Mesenchymal stem cell (in vitro differentiated cells and primary cell): ENCODE measurements at regions not wholly inside any gene's neighbourhood (a gene's known extent, or its start where the extent isn't known, plus 50 kb on each side); places are given as distances from the start of the nearest gene placed in this dataset.

Source experiments
- DNase-seq: peaks from one replicate; pipeline ENCODE4 v3.0.0-alpha.2; 2013
- H2AFZ ChIP-seq: one replicate; pipeline ENCODE4 v1.6.1; 2013; ENCODE audit warnings: low read depth, mild to moderate bottlenecking, control low read depth, inconsistent platforms, low read length, moderate library complexity
- H2AK5ac ChIP-seq: 2 replicates; pipeline ENCODE4 v1.6.1; 2013; ENCODE audit warnings: low read length, moderate library complexity, mild to moderate bottlenecking, inconsistent platforms; ENCODE audit not compliant: severe bottlenecking
- H2BK120ac ChIP-seq: one replicate; pipeline ENCODE4 v1.6.1; 2013; ENCODE audit warnings: low read depth, mild to moderate bottlenecking, inconsistent platforms, low read length, moderate library complexity
- H2BK12ac ChIP-seq, 2 experiments: one replicate each; pipeline ENCODE4 v1.6.1; 2013; ENCODE audit warnings: inconsistent platforms in 2 of 2, low read length in 2 of 2, mild to moderate bottlenecking in 2 of 2, moderate library complexity in 2 of 2, control low read depth in 1 of 2
- H2BK15ac ChIP-seq: one replicate; pipeline ENCODE4 v1.6.1; 2013; ENCODE audit warnings: mild to moderate bottlenecking, low read depth, inconsistent platforms; ENCODE audit not compliant: poor library complexity, severe bottlenecking
- H2BK5ac ChIP-seq: 2 replicates; pipeline ENCODE4 v1.6.1; 2013; ENCODE audit warnings: low read depth, mild to moderate bottlenecking, low read length, control low read depth, inconsistent platforms; ENCODE audit not compliant: poor library complexity, severe bottlenecking
- H3K14ac ChIP-seq, 2 experiments: one replicate each; pipeline ENCODE4 v1.6.1; 2013; ENCODE audit warnings: inconsistent platforms in 2 of 2, low read length in 2 of 2, control low read depth in 1 of 2, mild to moderate bottlenecking in 1 of 2, moderate library complexity in 1 of 2
- H3K18ac ChIP-seq, 2 experiments: one replicate each; pipeline ENCODE4 v1.6.1; 2013; ENCODE audit warnings: inconsistent platforms in 2 of 2, low read length in 2 of 2, control low read depth in 1 of 2, low read depth in 1 of 2, mild to moderate bottlenecking in 1 of 2
- H3K23ac ChIP-seq, 2 experiments: one replicate each; pipeline ENCODE4 v1.6.1; 2013; ENCODE audit warnings: inconsistent platforms in 2 of 2, low read length in 2 of 2, mild to moderate bottlenecking in 2 of 2, moderate library complexity in 2 of 2, control low read depth in 1 of 2
- H3K27ac ChIP-seq: 2 replicates; pipeline ENCODE4 v1.5.1; 2013; ENCODE audit warnings: mild to moderate bottlenecking, moderate library complexity, low read length, control low read depth, inconsistent platforms; ENCODE audit not compliant: poor library complexity, severe bottlenecking
- H3K27me3 ChIP-seq, 2 experiments: 2 replicates each; pipeline versions ENCODE4 v1.6.1 to v1.7.0; 2013; ENCODE audit warnings: low read length in 2 of 2, mild to moderate bottlenecking in 2 of 2, moderate library complexity in 2 of 2, control low read depth in 1 of 2, inconsistent platforms in 1 of 2; ENCODE audit not compliant: control insufficient read depth in 1 of 2, insufficient read depth in 1 of 2
- H3K36me3 ChIP-seq, 2 experiments: 2 replicates each; pipeline versions ENCODE4 v1.6.1 to v1.7.0; 2013; ENCODE audit warnings: low read length in 2 of 2, control low read depth in 1 of 2, inconsistent platforms in 1 of 2, low read depth in 1 of 2, mild to moderate bottlenecking in 1 of 2; ENCODE audit not compliant: insufficient read depth in 2 of 2, control insufficient read depth in 1 of 2
- H3K4ac ChIP-seq, 2 experiments: one replicate each; pipeline ENCODE4 v1.6.1; 2013; ENCODE audit warnings: inconsistent platforms in 2 of 2, low read length in 2 of 2, mild to moderate bottlenecking in 2 of 2, moderate library complexity in 2 of 2, control low read depth in 1 of 2, low read depth in 1 of 2
- H3K4me1 ChIP-seq: 2 replicates; pipeline ENCODE4 v1.6.1; 2013; ENCODE audit warnings: low read depth, low read length, control low read depth; ENCODE audit not compliant: control insufficient read depth, insufficient read depth
- H3K4me2 ChIP-seq: 2 replicates; pipeline ENCODE4 v1.6.1; 2013; ENCODE audit warnings: low read length, mild to moderate bottlenecking, inconsistent platforms; ENCODE audit not compliant: poor library complexity, severe bottlenecking
- H3K4me3 ChIP-seq, 2 experiments: 2 replicates each; pipeline versions ENCODE4 v1.5.1 to v1.7.0; 2013; ENCODE audit warnings: low read length in 2 of 2, mild to moderate bottlenecking in 2 of 2, control low read depth in 1 of 2, low read depth in 1 of 2; ENCODE audit not compliant: insufficient read depth in 1 of 2
- H3K79me1 ChIP-seq: replicated peaks from 2 replicates; pipeline ENCODE4 v1.6.1; 2013; ENCODE audit warnings: mild to moderate bottlenecking, control low read depth, low read length, inconsistent platforms; ENCODE audit not compliant: poor library complexity, severe bottlenecking
- H3K9ac ChIP-seq: 2 replicates; pipeline ENCODE4 v1.7.0; 2013; ENCODE audit warnings: mild to moderate bottlenecking, low read length, moderate library complexity
- H3K9me3 ChIP-seq: 2 replicates; pipeline ENCODE4 v1.7.0; 2013; ENCODE audit warnings: mild to moderate bottlenecking, low read length; ENCODE audit not compliant: control insufficient read depth
- H4K8ac ChIP-seq: one replicate; pipeline ENCODE4 v1.6.1; 2013; ENCODE audit warnings: inconsistent platforms, mild to moderate bottlenecking, low read length, moderate library complexity
- H4K91ac ChIP-seq: one replicate; pipeline ENCODE4 v1.6.1; 2013; ENCODE audit warnings: mild to moderate bottlenecking, low read length, inconsistent platforms
- WGBS: methylation state at CpG from one replicate; pipeline ENCODE4 v1.1.7; 2013; ENCODE audit warnings: mixed read lengths; 5-methylcytosine and 5-hydroxymethylcytosine counted together

DNA sequence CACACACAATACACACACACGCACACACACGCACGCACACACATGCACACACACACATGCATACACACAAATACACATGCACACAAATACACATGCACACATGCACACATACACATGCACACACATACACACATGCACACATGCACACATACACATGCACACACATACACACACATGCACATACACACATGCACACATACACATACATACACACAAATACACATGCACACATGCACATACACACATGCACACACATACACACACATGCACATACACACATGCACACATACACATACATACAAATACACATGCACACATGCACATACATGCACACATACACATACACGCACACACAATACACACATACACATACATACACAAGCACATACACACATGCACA, 175.4 kb upstream of the RREB1 start:
- H3K9me3 ChIP-seq: no peaks in the 10 kb centered on the region
- no peaks in the 10 kb centered on the region for H3K4me1 ChIP-seq
- H3K4me2 ChIP-seq: no peak overlapping the region
- no peaks in the 10 kb centered on the region for H3K36me3 ChIP-seq
- no peak for DNase-seq
- no peaks in the 10 kb centered on the region for H3K79me1 ChIP-seq
- H3K9ac ChIP-seq: no peak overlapping the region
- no peak overlapping the region for H2AFZ ChIP-seq
- H3K14ac ChIP-seq: peak overlapping the region in 1 of 2 experiments; percentile 30
- no peak overlapping the region for H2AK5ac ChIP-seq
- no peak overlapping the region for H3K18ac ChIP-seq
- H3K27ac ChIP-seq: no peak overlapping the region
- no peak overlapping the region for H2BK5ac ChIP-seq
- H2BK15ac ChIP-seq: no peak overlapping the region
- no peak overlapping the region for H3K4me3 ChIP-seq
- no peak overlapping the region for H2BK12ac ChIP-seq
- 81% methylated on average over 4 of the region's 4 CpGs for WGBS
- no peak overlapping the region for H4K8ac ChIP-seq
- no peak overlapping the region for H2BK120ac ChIP-seq
- H3K4ac ChIP-seq: no peak overlapping the region
- H4K91ac ChIP-seq: no peak overlapping the region
- H3K23ac ChIP-seq: no peak overlapping the region
- peaks cover 0 to 5% of the 10 kb centered on the region in 2 experiments for H3K27me3 ChIP-seq

GRCh38 chr6:6932968-6933367, 174.8 kb upstream of the RREB1 start:
- H2BK5ac ChIP-seq: no peak overlapping the region
- no peaks in the 10 kb centered on the region for H3K79me1 ChIP-seq
- H3K9me3 ChIP-seq: no peaks in the 10 kb centered on the region
- H3K36me3 ChIP-seq: no peaks in the 10 kb centered on the region
- no peak overlapping the region for H3K4me2 ChIP-seq
- no peak overlapping the region for H3K23ac ChIP-seq
- no peak overlapping the region for H4K91ac ChIP-seq
- 95% methylated on average over 4 of the region's 7 CpGs for WGBS
- H4K8ac ChIP-seq: no peak overlapping the region
- no peak overlapping the region for H3K9ac ChIP-seq
- no peak overlapping the region for H2AFZ ChIP-seq
- H3K27me3 ChIP-seq: peaks cover 0 to 5% of the 10 kb centered on the region in 2 experiments
- H3K14ac ChIP-seq: no peak overlapping the region
- H3K4me3 ChIP-seq: no peak overlapping the region
- no peak overlapping the region for H2BK120ac ChIP-seq
- no peak overlapping the region for H3K4ac ChIP-seq
- no peak overlapping the region for H2BK15ac ChIP-seq
- DNase-seq: no peak
- no peak overlapping the region for H3K27ac ChIP-seq
- no peaks in the 10 kb centered on the region for H3K4me1 ChIP-seq
- H2AK5ac ChIP-seq: no peak overlapping the region
- no peak overlapping the region for H2BK12ac ChIP-seq
- H3K18ac ChIP-seq: no peak overlapping the region

DNA sequence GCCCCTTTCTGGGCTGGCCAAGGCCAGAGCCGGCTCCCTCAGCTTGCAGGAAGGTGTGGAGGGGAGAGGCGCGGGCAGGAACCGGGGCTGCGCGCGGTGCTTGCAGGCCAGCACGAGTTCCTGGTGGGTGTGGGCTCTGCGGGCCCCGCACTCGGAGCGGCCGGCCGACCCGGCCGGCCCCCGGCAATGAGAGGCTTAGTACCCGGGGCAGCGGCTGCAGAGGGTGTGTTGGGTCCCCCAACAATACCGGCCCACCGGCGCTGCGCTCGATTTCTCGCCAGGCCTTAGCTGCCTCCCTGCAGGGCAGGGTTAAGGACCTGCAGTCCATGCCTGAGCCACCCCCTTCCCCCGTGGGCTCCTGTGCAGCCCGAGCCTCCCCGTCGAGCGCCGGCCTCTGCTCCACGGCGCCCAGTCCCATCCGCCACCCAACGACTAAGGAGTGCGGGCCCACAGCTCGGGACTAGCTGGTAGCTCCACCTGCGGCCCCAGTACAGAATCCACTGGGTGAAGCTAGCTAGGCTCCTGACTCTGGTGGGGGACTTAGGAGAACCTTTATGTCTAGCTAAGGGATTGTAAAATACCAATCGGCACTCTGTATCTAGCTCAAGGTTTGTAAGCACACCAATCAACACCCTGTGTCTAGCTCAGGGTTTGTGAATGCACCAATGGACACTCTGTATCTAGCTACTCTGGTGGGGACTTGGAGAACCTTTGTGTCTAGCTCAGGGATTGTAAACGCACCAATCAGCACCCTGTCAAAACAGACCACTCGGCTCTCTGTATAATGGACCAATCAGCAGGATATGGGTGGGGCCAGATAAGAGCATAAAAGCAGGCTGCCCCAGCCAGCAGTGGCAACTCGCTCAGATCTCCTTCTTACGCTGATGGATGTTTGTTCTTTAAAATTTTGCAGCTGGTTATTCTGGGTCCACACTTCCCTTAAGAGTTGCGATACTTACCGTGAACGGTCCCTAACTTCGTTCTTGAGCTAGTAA, 167.4 kb upstream of the RREB1 start:
- DNase-seq: no peak
- H2AFZ ChIP-seq: no peak overlapping the region
- H3K9ac ChIP-seq: no peak overlapping the region
- H3K27ac ChIP-seq: no peak overlapping the region
- H4K91ac ChIP-seq: no peak overlapping the region
- H2BK5ac ChIP-seq: no peak overlapping the region
- H3K4me1 ChIP-seq: no peaks in the 10 kb centered on the region
- no peak overlapping the region for H3K23ac ChIP-seq
- no peak overlapping the region for H2BK120ac ChIP-seq
- H3K14ac ChIP-seq: no peak overlapping the region
- H3K4me3 ChIP-seq: no peak overlapping the region
- no peaks in the 10 kb centered on the region for H3K27me3 ChIP-seq
- no peak overlapping the region for H3K4me2 ChIP-seq
- H3K9me3 ChIP-seq: no peaks in the 10 kb centered on the region
- WGBS: 94% methylated on average over 45 of the region's 47 CpGs
- no peak overlapping the region for H2BK15ac ChIP-seq
- H2BK12ac ChIP-seq: no peak overlapping the region
- H2AK5ac ChIP-seq: no peak overlapping the region
- H3K36me3 ChIP-seq: no peaks in the 10 kb centered on the region
- H3K4ac ChIP-seq: no peak overlapping the region
- H3K18ac ChIP-seq: no peak overlapping the region
- no peak overlapping the region for H4K8ac ChIP-seq
- no peaks in the 10 kb centered on the region for H3K79me1 ChIP-seq

GRCh38 chr6:6941201-6941600, 166.6 kb upstream of the RREB1 start:
- no peak overlapping the region for H2BK15ac ChIP-seq

More at GRCh38 chr6:6941201-6941600, 166.6 kb upstream of the RREB1 start:
- Histone ChIP-seq H3K27me3 (no peaks in the 10 kb centered on the region), H3K14ac (no peak overlapping the region), H3K36me3 (no peaks in the 10 kb centered on the region), H3K4ac (no peak overlapping the region), H3K18ac (no peak overlapping the region), H2BK120ac (no peak overlapping the region), H3K4me3 (no peak overlapping the region), H3K9me3 (no peaks in the 10 kb centered on the region), H2AK5ac (no peak overlapping the region), H3K4me1 (no peaks in the 10 kb centered on the region), H3K23ac (no peak overlapping the region), H3K4me2 (no peak overlapping the region), H3K9ac (no peak overlapping the region), H3K27ac (no peak overlapping the region), H2BK5ac (no peak overlapping the region), H3K79me1 (no peaks in the 10 kb centered on the region), H4K91ac (no peak overlapping the region), H2AFZ (no peak overlapping the region), H2BK12ac (no peak overlapping the region), H4K8ac (no peak overlapping the region)
- 96% methylated on average over 5 of the region's 8 CpGs for WGBS
- no peak for DNase-seq
